Testis (tissue), 2 donors: ENCODE measurements at regions not wholly inside any gene's neighbourhood (a gene's known extent, or its start where the extent isn't known, plus 50 kb on each side); places are given as distances from the start of the nearest gene placed in this dataset.
A peak's percentile ranks its signal among the peaks of the same experiment; 100 is the strongest.

Source experiments
- DNase-seq: peaks from one replicate; pipeline ENCODE4 v3.0.0-alpha.2; 2019
- H3K27ac ChIP-seq, 2 donors: fragments of 200-600 bp; sonication (generic); one replicate each; pipeline ENCODE4 v1.5.1; 2019
- H3K27me3 ChIP-seq: fragments of 200-600 bp; sonication (generic); one replicate; pipeline ENCODE4 v1.5.1; 2019
- H3K36me3 ChIP-seq: fragments of 200-600 bp; sonication (generic); one replicate; pipeline ENCODE4 v1.5.1; 2017; ENCODE audit warnings: low read depth; ENCODE audit errors: missing control alignments
- H3K4me1 ChIP-seq: fragments of 200-600 bp; sonication (generic); one replicate; pipeline ENCODE4 v1.5.1; 2019
- H3K4me3 ChIP-seq, 2 donors: fragments of 200-600 bp; sonication (generic); one replicate each; pipeline ENCODE4 v1.5.1; 2017 to 2019
- H3K9me3 ChIP-seq: fragments of 200-600 bp; sonication (generic); one replicate; pipeline ENCODE4 v1.5.1; 2017
- POLR2A ChIP-seq: fragments of 450-650 bp; IDR thresholded peaks from one replicate; pipeline ENCODE4 v1.6.1; 2017; ENCODE audit warnings: antibody characterized with exemption, mild to moderate bottlenecking, moderate library complexity
- WGBS, 2 donors: methylation state at CpG; one replicate each; pipeline ENCODE4 v1.1.5; 2018; 5-methylcytosine and 5-hydroxymethylcytosine counted together
- intact Hi-C: fragments of 100-400 bp; cut with DNase I; formaldehyde crosslinking; loops from one replicate; pipeline ENCODE4 v1.15.1; 2023; ENCODE audit warnings: low total_unique reads
- TF ChIP-seq, protein P1 (sequence below), 3 experiments: fragments of 450-650 bp in 2 of 3; fragments of 200-600 bp in 1 of 3; sonication (generic) in 1 of 3; IDR thresholded peaks; one replicate each; pipeline ENCODE4 v1.5.1; 2016 to 2019; ENCODE audit warnings: antibody characterized with exemption in 3 of 3, mild to moderate bottlenecking in 2 of 3, moderate library complexity in 1 of 3

DNA sequence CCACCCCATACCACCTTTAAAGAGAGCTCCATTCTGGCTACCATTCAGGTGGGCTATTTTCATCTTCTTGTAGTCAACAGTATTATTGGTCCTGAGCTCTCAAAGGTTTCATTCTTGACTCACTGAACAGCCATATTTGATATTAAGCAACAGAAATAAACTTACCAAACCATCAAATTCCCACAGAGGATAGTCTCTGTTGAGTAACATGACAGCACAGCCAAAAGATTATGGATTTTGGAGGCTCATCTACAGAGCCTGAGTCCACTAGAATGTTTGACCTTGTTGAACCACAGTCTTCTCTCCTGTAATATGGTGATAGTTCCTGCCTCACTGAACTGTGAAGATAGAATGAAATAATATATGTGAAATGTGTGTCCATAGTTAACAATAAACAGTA lies 276.3 kb upstream of the LDB2 start:
- H3K27ac ChIP-seq = no peak overlapping the region
- no peaks in the 10 kb centered on the region for H3K27me3 ChIP-seq
- no peak overlapping the region for H3K4me3 ChIP-seq
- H3K9me3 ChIP-seq = no peaks in the 10 kb centered on the region
- no peak for DNase-seq
- no peaks in the 10 kb centered on the region for H3K36me3 ChIP-seq
- H3K4me1 ChIP-seq = no peaks in the 10 kb centered on the region
- no peak for TF ChIP-seq POLR2A
- TF ChIP-seq, protein P1, sequence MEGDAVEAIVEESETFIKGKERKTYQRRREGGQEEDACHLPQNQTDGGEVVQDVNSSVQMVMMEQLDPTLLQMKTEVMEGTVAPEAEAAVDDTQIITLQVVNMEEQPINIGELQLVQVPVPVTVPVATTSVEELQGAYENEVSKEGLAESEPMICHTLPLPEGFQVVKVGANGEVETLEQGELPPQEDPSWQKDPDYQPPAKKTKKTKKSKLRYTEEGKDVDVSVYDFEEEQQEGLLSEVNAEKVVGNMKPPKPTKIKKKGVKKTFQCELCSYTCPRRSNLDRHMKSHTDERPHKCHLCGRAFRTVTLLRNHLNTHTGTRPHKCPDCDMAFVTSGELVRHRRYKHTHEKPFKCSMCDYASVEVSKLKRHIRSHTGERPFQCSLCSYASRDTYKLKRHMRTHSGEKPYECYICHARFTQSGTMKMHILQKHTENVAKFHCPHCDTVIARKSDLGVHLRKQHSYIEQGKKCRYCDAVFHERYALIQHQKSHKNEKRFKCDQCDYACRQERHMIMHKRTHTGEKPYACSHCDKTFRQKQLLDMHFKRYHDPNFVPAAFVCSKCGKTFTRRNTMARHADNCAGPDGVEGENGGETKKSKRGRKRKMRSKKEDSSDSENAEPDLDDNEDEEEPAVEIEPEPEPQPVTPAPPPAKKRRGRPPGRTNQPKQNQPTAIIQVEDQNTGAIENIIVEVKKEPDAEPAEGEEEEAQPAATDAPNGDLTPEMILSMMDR (IDR thresholded peaks at IDR 0.05) = no peak
- intact Hi-C loops = no loop called here

DNA sequence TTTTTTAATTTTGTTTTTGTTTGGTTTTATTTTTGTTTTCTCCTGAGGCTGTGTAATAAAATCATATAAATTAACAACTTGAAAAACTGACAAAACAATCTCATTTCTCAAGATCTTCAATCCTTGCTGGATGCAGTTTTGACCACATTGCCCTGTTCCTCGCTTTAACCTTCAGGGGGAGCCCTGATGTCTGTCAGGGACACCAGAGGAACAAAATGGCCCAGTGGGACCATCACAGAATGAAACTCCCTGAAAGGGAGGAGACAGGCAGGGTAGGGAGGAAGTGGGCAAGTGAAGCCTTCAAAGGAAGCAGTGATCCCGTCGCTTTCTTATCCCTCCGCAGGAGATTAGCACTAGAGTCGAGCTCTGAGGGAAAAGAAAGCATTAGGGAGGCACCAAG lies 274.9 kb upstream of the LDB2 start:
- DNase-seq = peak; percentile 37
- no peak overlapping the region for H3K4me3 ChIP-seq
- WGBS, 2 donors = 46 to 51% methylated on average over 5 of the region's 5 CpGs
- H3K36me3 ChIP-seq = no peaks in the 10 kb centered on the region
- H3K4me1 ChIP-seq = no peaks in the 10 kb centered on the region
- no peaks in the 10 kb centered on the region for H3K9me3 ChIP-seq
- H3K27me3 ChIP-seq = no peaks in the 10 kb centered on the region
- intact Hi-C loops = no loop called here
- no peak overlapping the region for H3K27ac ChIP-seq
- TF ChIP-seq POLR2A = no peak
- TF ChIP-seq, protein P1 (IDR thresholded peaks at IDR 0.05) = peak; percentile 11 to 18 (median 16)

DNA sequence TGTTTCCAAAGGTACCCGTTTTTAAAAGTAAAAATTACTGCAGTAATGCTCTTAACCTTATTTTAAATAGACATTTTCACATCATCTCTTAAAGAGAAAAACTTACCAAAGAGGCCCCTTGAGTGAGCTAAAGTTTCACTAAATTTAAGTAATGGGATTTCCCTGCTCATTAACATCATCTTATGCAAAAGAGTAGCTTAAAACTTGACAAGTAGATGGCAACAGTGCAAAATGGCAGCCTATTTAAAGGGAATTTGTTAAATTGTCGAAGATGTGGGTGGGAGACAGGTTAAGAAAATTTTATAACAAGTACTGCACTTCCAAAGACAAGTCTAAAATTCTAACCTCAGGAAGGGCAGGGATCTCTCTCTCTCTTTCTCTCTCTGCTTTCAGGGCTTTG lies 271.7 kb upstream of the LDB2 start:
- intact Hi-C loops = no loop called here
- TF ChIP-seq, protein P1 (IDR thresholded peaks at IDR 0.05) = no peak
- TF ChIP-seq POLR2A = no peak
- no peaks in the 10 kb centered on the region for H3K27me3 ChIP-seq
- no peak for DNase-seq
- H3K27ac ChIP-seq = no peak overlapping the region
- H3K4me3 ChIP-seq = no peak overlapping the region
- H3K9me3 ChIP-seq = no peaks in the 10 kb centered on the region
- H3K36me3 ChIP-seq = no peaks in the 10 kb centered on the region
- peaks cover 12% of the 10 kb centered on the region for H3K4me1 ChIP-seq
- WGBS, 2 donors = 61 to 72% methylated on average over 2 of the region's 2 CpGs

DNA sequence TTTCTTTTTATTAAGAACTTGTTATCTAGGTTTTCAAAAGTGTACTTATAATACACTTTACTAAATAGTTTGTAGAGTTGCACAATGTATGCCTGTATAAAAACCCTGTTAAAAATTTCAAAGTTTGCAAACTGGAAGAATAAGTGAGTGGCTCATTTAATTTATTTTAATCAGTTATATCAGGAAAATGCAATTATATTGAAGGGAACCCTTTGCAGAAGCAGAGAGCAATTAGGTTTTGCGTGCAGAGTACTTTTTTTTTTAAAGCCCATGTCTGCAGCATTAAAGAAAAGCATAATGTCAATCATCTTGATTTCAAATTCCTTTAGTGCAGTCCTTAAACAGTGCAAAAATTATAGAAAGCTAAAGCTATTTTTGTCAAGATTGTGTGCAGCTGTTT lies 271.3 kb upstream of the LDB2 start:
- no peak for TF ChIP-seq POLR2A
- TF ChIP-seq, protein P1 (IDR thresholded peaks at IDR 0.05) = no peak
- no peak for DNase-seq
- H3K4me1 ChIP-seq = peaks cover 12% of the 10 kb centered on the region
- no peaks in the 10 kb centered on the region for H3K27me3 ChIP-seq
- H3K27ac ChIP-seq = no peak overlapping the region
- no peak overlapping the region for H3K4me3 ChIP-seq
- intact Hi-C loops = no loop called here
- no peaks in the 10 kb centered on the region for H3K9me3 ChIP-seq
- no peaks in the 10 kb centered on the region for H3K36me3 ChIP-seq
- WGBS, 2 donors = 79 to 84% methylated on average over 1 of the region's 1 CpG

DNA sequence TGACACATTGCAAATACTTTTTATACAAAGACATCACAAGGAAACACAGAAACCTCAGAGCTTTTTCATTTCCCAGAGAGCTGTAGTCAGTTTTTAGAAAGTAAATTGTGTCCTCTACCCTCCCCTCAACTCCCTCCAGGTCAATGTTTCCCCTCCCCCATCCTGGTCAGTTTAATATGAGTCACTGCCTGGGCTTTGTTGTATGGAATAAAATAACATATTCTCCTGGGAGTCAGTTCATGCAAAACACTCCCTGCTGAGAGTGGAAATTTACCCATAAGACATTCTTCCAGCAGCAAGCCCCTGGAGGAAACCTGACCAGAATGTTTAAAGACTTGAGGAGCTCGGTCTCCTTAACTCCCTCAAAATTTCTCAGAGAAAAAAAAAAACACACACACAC lies 270.1 kb upstream of the LDB2 start:
- 45 to 61% methylated on average over 1 of the region's 1 CpG for WGBS, 2 donors
- Histone ChIP-seq H3K4me3 (no peak overlapping the region), H3K27me3 (no peaks in the 10 kb centered on the region), H3K9me3 (no peaks in the 10 kb centered on the region), H3K4me1 (peaks cover 12% of the 10 kb centered on the region), H3K27ac (peak overlapping the region in 1 of 2 donors; percentile 52), H3K36me3 (no peaks in the 10 kb centered on the region)
- intact Hi-C loops = no loop called here
- TF ChIP-seq, protein P1 (IDR thresholded peaks at IDR 0.05) = no peak
- TF ChIP-seq POLR2A = no peak
- DNase-seq = peak; percentile 16
